ENCODE measurements at regions not wholly inside any gene's neighbourhood (a gene's known extent, or its start where the extent isn't known, plus 50 kb on each side); places are given as distances from the start of the nearest gene placed in this dataset.

- Mint-ChIP-seq H3K36me3 (ENCODE audit: low read depth) (no peaks in the 10 kb centered on the region), H3K27me3 (ENCODE audit: low read depth) (no peaks in the 10 kb centered on the region), H3K27ac (no peak overlapping the region), H3K4me1 (ENCODE audit: low read depth) (no peaks in the 10 kb centered on the region), H3K9me3 (no peaks in the 10 kb centered on the region), H3K4me3 (no peak overlapping the region)
Observed at GRCh38 chr2:40831321-40831873, 379.5 kb upstream of the SLC8A1 start.

GRCh38 chr2:40841856-40842255 is 390.0 kb upstream of the SLC8A1 start:
- Mint-ChIP-seq H3K36me3 (ENCODE audit: low read depth) (no peaks in the 10 kb centered on the region), H3K4me1 (ENCODE audit: low read depth) (no peaks in the 10 kb centered on the region), H3K9me3 (no peaks in the 10 kb centered on the region), H3K27ac (no peak overlapping the region), H3K4me3 (no peak overlapping the region), H3K27me3 (ENCODE audit: low read depth) (no peaks in the 10 kb centered on the region)

GRCh38 chr2:40844353-40845277 is 392.7 kb upstream of the SLC8A1 start:
- H3K36me3 Mint-ChIP-seq (ENCODE audit: low read depth) = no peaks in the 10 kb centered on the region
- H3K9me3 Mint-ChIP-seq = no peaks in the 10 kb centered on the region
- H3K4me3 Mint-ChIP-seq = no peak overlapping the region
- H3K27me3 Mint-ChIP-seq (ENCODE audit: low read depth) = no peaks in the 10 kb centered on the region
- H3K4me1 Mint-ChIP-seq (ENCODE audit: low read depth) = no peaks in the 10 kb centered on the region
- H3K27ac Mint-ChIP-seq = no peak overlapping the region

GRCh38 chr2:40851661-40852060 is 399.8 kb upstream of the SLC8A1 start:
- H3K36me3 Mint-ChIP-seq (ENCODE audit: low read depth) = no peaks in the 10 kb centered on the region
- peaks cover 7% of the 10 kb centered on the region for H3K9me3 Mint-ChIP-seq
- no peaks in the 10 kb centered on the region for H3K4me1 Mint-ChIP-seq (ENCODE audit: low read depth)
- H3K27ac Mint-ChIP-seq = no peak overlapping the region
- no peaks in the 10 kb centered on the region for H3K27me3 Mint-ChIP-seq (ENCODE audit: low read depth)
- H3K4me3 Mint-ChIP-seq = no peak overlapping the region

- no peaks in the 10 kb centered on the region for H3K4me1 Mint-ChIP-seq (ENCODE audit: low read depth)
Observed at GRCh38 chr2:40859617-40860016, 407.7 kb upstream of the SLC8A1 start.

GRCh38 chr2:40867829-40868228 is 415.9 kb upstream of the SLC8A1 start:
- H3K36me3 Mint-ChIP-seq (ENCODE audit: low read depth) = no peaks in the 10 kb centered on the region
- H3K27me3 Mint-ChIP-seq (ENCODE audit: low read depth) = no peaks in the 10 kb centered on the region
- H3K9me3 Mint-ChIP-seq = no peaks in the 10 kb centered on the region
- H3K27ac Mint-ChIP-seq = no peak overlapping the region
- H3K4me1 Mint-ChIP-seq (ENCODE audit: low read depth) = no peaks in the 10 kb centered on the region
- no peak overlapping the region for H3K4me3 Mint-ChIP-seq

More at GRCh38 chr2:40859617-40860016, 407.7 kb upstream of the SLC8A1 start:
- no peaks in the 10 kb centered on the region for H3K36me3 Mint-ChIP-seq (ENCODE audit: low read depth)
- H3K27me3 Mint-ChIP-seq (ENCODE audit: low read depth) = no peaks in the 10 kb centered on the region
- H3K9me3 Mint-ChIP-seq = peaks cover 7% of the 10 kb centered on the region
- H3K4me3 Mint-ChIP-seq = no peak overlapping the region
- no peak overlapping the region for H3K27ac Mint-ChIP-seq

GRCh38 chr2:40872580-40872979 is 420.7 kb upstream of the SLC8A1 start:
- Mint-ChIP-seq H3K4me3 (no peak overlapping the region), H3K27ac (no peak overlapping the region), H3K36me3 (ENCODE audit: low read depth) (no peaks in the 10 kb centered on the region), H3K4me1 (ENCODE audit: low read depth) (no peaks in the 10 kb centered on the region), H3K27me3 (ENCODE audit: low read depth) (no peaks in the 10 kb centered on the region), H3K9me3 (no peaks in the 10 kb centered on the region)

- no peaks in the 10 kb centered on the region for H3K36me3 Mint-ChIP-seq (ENCODE audit: low read depth)
- H3K4me1 Mint-ChIP-seq (ENCODE audit: low read depth) = no peaks in the 10 kb centered on the region
- no peaks in the 10 kb centered on the region for H3K27me3 Mint-ChIP-seq (ENCODE audit: low read depth)
- no peak overlapping the region for H3K4me3 Mint-ChIP-seq
- H3K27ac Mint-ChIP-seq = no peak overlapping the region
- no peaks in the 10 kb centered on the region for H3K9me3 Mint-ChIP-seq
Observed at GRCh38 chr2:40874380-40874779, 422.5 kb upstream of the SLC8A1 start.

- H3K4me3 Mint-ChIP-seq = no peak overlapping the region
- H3K27ac Mint-ChIP-seq = no peak overlapping the region
- H3K36me3 Mint-ChIP-seq (ENCODE audit: low read depth) = no peaks in the 10 kb centered on the region
- H3K9me3 Mint-ChIP-seq = no peaks in the 10 kb centered on the region
- no peaks in the 10 kb centered on the region for H3K27me3 Mint-ChIP-seq (ENCODE audit: low read depth)
- no peaks in the 10 kb centered on the region for H3K4me1 Mint-ChIP-seq (ENCODE audit: low read depth)
Observed at GRCh38 chr2:40877734-40878288, 425.9 kb upstream of the SLC8A1 start.

GRCh38 chr2:40879305-40879704 is 427.4 kb upstream of the SLC8A1 start:
- no peaks in the 10 kb centered on the region for H3K36me3 Mint-ChIP-seq (ENCODE audit: low read depth)
- H3K4me3 Mint-ChIP-seq = no peak overlapping the region
- no peak overlapping the region for H3K27ac Mint-ChIP-seq
- no peaks in the 10 kb centered on the region for H3K9me3 Mint-ChIP-seq
- H3K27me3 Mint-ChIP-seq (ENCODE audit: low read depth) = no peaks in the 10 kb centered on the region
- H3K4me1 Mint-ChIP-seq (ENCODE audit: low read depth) = no peaks in the 10 kb centered on the region

- no peak overlapping the region for H3K4me3 Mint-ChIP-seq
Observed at GRCh38 chr2:40886100-40886499, 434.2 kb upstream of the SLC8A1 start.

GRCh38 chr2:40886655-40887054 is 434.8 kb upstream of the SLC8A1 start:
- no peak overlapping the region for H3K4me3 Mint-ChIP-seq
- H3K27ac Mint-ChIP-seq = no peak overlapping the region
- H3K27me3 Mint-ChIP-seq (ENCODE audit: low read depth) = no peaks in the 10 kb centered on the region
- peaks cover 3% of the 10 kb centered on the region for H3K9me3 Mint-ChIP-seq
- H3K4me1 Mint-ChIP-seq (ENCODE audit: low read depth) = no peaks in the 10 kb centered on the region
- no peaks in the 10 kb centered on the region for H3K36me3 Mint-ChIP-seq (ENCODE audit: low read depth)

More at GRCh38 chr2:40886100-40886499, 434.2 kb upstream of the SLC8A1 start:
- H3K4me1 Mint-ChIP-seq (ENCODE audit: low read depth) = no peaks in the 10 kb centered on the region
- H3K27ac Mint-ChIP-seq = no peak overlapping the region
- H3K36me3 Mint-ChIP-seq (ENCODE audit: low read depth) = no peaks in the 10 kb centered on the region
- H3K9me3 Mint-ChIP-seq = peaks cover 3% of the 10 kb centered on the region
- no peaks in the 10 kb centered on the region for H3K27me3 Mint-ChIP-seq (ENCODE audit: low read depth)

GRCh38 chr2:40896358-40896757 is 444.5 kb upstream of the SLC8A1 start:
- H3K36me3 Mint-ChIP-seq (ENCODE audit: low read depth) = no peaks in the 10 kb centered on the region
- H3K4me3 Mint-ChIP-seq = no peak overlapping the region
- no peaks in the 10 kb centered on the region for H3K9me3 Mint-ChIP-seq
- H3K4me1 Mint-ChIP-seq (ENCODE audit: low read depth) = no peaks in the 10 kb centered on the region
- no peaks in the 10 kb centered on the region for H3K27me3 Mint-ChIP-seq (ENCODE audit: low read depth)
- H3K27ac Mint-ChIP-seq = no peak overlapping the region

- H3K27me3 Mint-ChIP-seq (ENCODE audit: low read depth) = no peaks in the 10 kb centered on the region
- no peaks in the 10 kb centered on the region for H3K4me1 Mint-ChIP-seq (ENCODE audit: low read depth)
- no peaks in the 10 kb centered on the region for H3K36me3 Mint-ChIP-seq (ENCODE audit: low read depth)
- no peaks in the 10 kb centered on the region for H3K9me3 Mint-ChIP-seq
- H3K4me3 Mint-ChIP-seq = no peak overlapping the region
- H3K27ac Mint-ChIP-seq = no peak overlapping the region
Observed at GRCh38 chr2:40914666-40915065, 462.8 kb upstream of the SLC8A1 start.

GRCh38 chr2:40915651-40916050 is 463.8 kb upstream of the SLC8A1 start:
- H3K27ac Mint-ChIP-seq = no peak overlapping the region
- no peaks in the 10 kb centered on the region for H3K4me1 Mint-ChIP-seq (ENCODE audit: low read depth)
- H3K4me3 Mint-ChIP-seq = no peak overlapping the region
- no peaks in the 10 kb centered on the region for H3K9me3 Mint-ChIP-seq
- no peaks in the 10 kb centered on the region for H3K27me3 Mint-ChIP-seq (ENCODE audit: low read depth)
- no peaks in the 10 kb centered on the region for H3K36me3 Mint-ChIP-seq (ENCODE audit: low read depth)

Data from T-helper 1 cell treated with Interleukin-12 subunit alpha and Interleukin-12 subunit beta and Interleukin-4 antibody, amounts not matched to agents 30 μg/mL and 1 μg/mL, for 36 hours (primary cell).